ENCODE measurements at regions not wholly inside any gene's neighbourhood (a gene's known extent, or its start where the extent isn't known, plus 50 kb on each side); places are given as distances from the start of the nearest gene placed in this dataset.

GRCh38 chr16:59053911-59054310, 319.8 kb upstream of the GOT2 start:
- TF ChIP-seq CTCF (IDR thresholded peaks at IDR 0.05; ENCODE audit: low read length) = no peak
- no peak for TF ChIP-seq EZH2 (optimal IDR thresholded peaks at IDR 0.05; ENCODE audit: low read depth, low read length)
